EH (cell line): ENCODE measurements at regions not wholly inside any gene's neighbourhood (a gene's known extent, or its start where the extent isn't known, plus 50 kb on each side); places are given as distances from the start of the nearest gene placed in this dataset.
"Not testable (repeated sequence)": the region's sequence is repeated elsewhere in the genome, so short reads cannot be mapped to it uniquely, and the experiment has no call there.

Experiments used
- DNase-seq: peaks from one replicate; pipeline ENCODE4 v3.0.0-alpha.2; 2015; ENCODE audit warnings: low read depth

GRCh38 chr7:17440025-17440784, 141.8 kb downstream of the AHR start:
- DNase-seq = not testable (repeated sequence)

GRCh38 chr7:17440831-17441230, 142.4 kb downstream of the AHR start:
- no peak for DNase-seq

GRCh38 chr7:17441557-17441956, 143.1 kb downstream of the AHR start:
- DNase-seq = peak; percentile 15

GRCh38 chr7:17444151-17444550, 145.7 kb downstream of the AHR start:
- DNase-seq = no peak

- peak; percentile 48 for DNase-seq
Observed at GRCh38 chr7:17444673-17445072, 146.2 kb downstream of the AHR start.

- DNase-seq = no peak
Observed at GRCh38 chr7:17446340-17446739, 147.9 kb downstream of the AHR start.

GRCh38 chr7:17447728-17448478, 149.5 kb downstream of the AHR start:
- DNase-seq = peak; percentile 64

GRCh38 chr7:17448479-17449423, 150.3 kb downstream of the AHR start:
- peak; percentile 70 for DNase-seq

- peak; percentile 38 for DNase-seq
Observed at GRCh38 chr7:17456541-17456940, 158.1 kb downstream of the AHR start.

GRCh38 chr7:17460001-17460400, 161.5 kb downstream of the AHR start:
- no peak for DNase-seq

- no peak for DNase-seq
Observed at GRCh38 chr7:17460665-17461064, 162.2 kb downstream of the AHR start.

GRCh38 chr7:17462131-17462631, 163.7 kb downstream of the AHR start:
- peak; percentile 58 for DNase-seq

GRCh38 chr7:17463511-17464085, 165.1 kb downstream of the AHR start:
- DNase-seq = no peak

GRCh38 chr7:17466216-17466615, 167.8 kb downstream of the AHR start:
- no peak for DNase-seq

GRCh38 chr7:17467386-17467945, 169.0 kb downstream of the AHR start:
- no peak for DNase-seq

- DNase-seq = no peak
Observed at GRCh38 chr7:17471325-17471724, 172.9 kb downstream of the AHR start.

- no peak for DNase-seq
Observed at GRCh38 chr7:17472518-17472917, 174.1 kb downstream of the AHR start.

GRCh38 chr7:17472939-17473338, 174.5 kb downstream of the AHR start:
- no peak for DNase-seq

- no peak for DNase-seq
Observed at GRCh38 chr7:17474724-17475344, 176.4 kb downstream of the AHR start.

GRCh38 chr7:17477182-17477581, 178.7 kb downstream of the AHR start:
- DNase-seq = peak; percentile 58

- no peak for DNase-seq
Observed at GRCh38 chr7:17481118-17481517, 182.7 kb downstream of the AHR start.
